ENCODE measurements at regions not wholly inside any gene's neighbourhood (a gene's known extent, or its start where the extent isn't known, plus 50 kb on each side); places are given as distances from the start of the nearest gene placed in this dataset.
A peak's percentile ranks its signal among the peaks of the same experiment; 100 is the strongest.

DNA sequence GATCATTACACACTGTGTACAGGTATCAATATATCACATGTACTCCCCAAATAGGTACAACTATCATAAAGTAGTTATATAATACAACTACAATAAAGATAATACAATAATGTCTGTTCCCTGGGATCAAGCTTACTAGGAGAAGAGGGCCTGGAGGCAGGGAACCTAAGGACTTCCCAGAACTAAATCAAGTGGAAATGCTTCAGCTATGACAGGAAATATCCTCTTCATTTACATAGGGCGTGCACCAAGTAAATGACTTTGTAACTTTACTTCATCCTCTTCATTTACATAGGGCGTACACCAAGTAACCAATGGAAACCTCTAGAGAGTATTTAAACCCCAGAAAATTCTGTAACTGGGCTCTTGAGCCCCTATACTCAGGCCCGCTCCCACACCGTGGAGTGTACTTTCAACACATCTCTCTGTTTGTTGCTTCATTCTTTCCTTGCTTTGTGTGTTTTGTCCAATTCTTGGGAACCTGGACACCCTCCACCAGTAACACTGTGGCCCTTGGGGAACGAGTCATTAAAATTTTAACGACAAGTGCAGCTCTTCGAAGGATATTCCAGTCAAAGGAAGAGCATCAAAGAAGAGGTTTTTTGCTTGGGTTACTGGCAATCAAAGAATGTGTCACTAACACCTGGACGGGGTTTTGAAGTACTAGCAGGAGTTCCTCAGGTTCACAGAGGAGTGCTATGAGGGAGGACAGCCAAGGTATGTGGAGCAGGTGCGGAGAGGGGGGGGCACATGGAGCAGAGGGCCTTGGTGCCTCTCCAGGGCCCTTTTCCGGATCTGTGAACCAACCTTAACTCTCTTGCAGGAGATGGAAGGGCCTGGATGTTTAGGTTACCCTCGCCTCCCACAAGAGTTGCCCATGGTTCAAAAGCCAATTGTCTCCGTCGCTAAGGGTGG, 106.6 kb upstream of the DAP start:
- Mint-ChIP-seq H3K27me3 (ENCODE audit: low read depth) (peaks cover 7% of the 10 kb centered on the region), H3K4me3 (ENCODE audit: unreplicated experiment) (no peak overlapping the region), H3K4me1 (ENCODE audit: low read depth) (no peaks in the 10 kb centered on the region), H3K9me3 (ENCODE audit: low read depth) (no peaks in the 10 kb centered on the region), H3K36me3 (ENCODE audit: low read depth) (peaks cover 1% of the 10 kb centered on the region), H3K27ac (ENCODE audit: unreplicated experiment) (no peak overlapping the region)
- no peak for DNase-seq (ENCODE audit: low spot score)
- TF ChIP-seq, protein P1, sequence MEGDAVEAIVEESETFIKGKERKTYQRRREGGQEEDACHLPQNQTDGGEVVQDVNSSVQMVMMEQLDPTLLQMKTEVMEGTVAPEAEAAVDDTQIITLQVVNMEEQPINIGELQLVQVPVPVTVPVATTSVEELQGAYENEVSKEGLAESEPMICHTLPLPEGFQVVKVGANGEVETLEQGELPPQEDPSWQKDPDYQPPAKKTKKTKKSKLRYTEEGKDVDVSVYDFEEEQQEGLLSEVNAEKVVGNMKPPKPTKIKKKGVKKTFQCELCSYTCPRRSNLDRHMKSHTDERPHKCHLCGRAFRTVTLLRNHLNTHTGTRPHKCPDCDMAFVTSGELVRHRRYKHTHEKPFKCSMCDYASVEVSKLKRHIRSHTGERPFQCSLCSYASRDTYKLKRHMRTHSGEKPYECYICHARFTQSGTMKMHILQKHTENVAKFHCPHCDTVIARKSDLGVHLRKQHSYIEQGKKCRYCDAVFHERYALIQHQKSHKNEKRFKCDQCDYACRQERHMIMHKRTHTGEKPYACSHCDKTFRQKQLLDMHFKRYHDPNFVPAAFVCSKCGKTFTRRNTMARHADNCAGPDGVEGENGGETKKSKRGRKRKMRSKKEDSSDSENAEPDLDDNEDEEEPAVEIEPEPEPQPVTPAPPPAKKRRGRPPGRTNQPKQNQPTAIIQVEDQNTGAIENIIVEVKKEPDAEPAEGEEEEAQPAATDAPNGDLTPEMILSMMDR (IDR thresholded peaks at IDR 0.05), result no peak

DNA sequence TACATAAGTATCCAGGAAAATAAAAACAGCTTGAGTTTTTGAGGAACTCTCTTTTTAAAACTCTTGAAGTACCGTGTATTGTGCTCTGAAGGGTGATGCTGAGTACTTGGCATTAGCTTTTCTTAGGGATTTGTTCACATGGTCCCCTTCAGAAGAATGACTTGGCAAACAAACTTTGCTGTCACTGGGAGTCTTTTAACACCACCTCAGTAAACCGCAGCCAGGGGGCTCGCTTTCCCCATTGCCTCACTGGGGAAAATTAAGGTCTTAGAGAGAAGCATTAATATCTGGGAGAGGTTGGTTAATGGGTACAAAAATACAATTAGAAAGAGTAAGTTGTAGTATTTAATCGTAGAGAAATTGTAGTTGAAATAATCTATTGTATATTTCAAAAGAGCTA, 105.9 kb upstream of the DAP start:
- Mint-ChIP-seq H3K27me3 (ENCODE audit: low read depth) (peaks cover 7% of the 10 kb centered on the region), H3K9me3 (ENCODE audit: low read depth) (no peaks in the 10 kb centered on the region), H3K4me3 (ENCODE audit: unreplicated experiment) (no peak overlapping the region), H3K36me3 (ENCODE audit: low read depth) (peaks cover 1% of the 10 kb centered on the region), H3K27ac (ENCODE audit: unreplicated experiment) (no peak overlapping the region), H3K4me1 (ENCODE audit: low read depth) (no peaks in the 10 kb centered on the region)
- TF ChIP-seq, protein P1 (IDR thresholded peaks at IDR 0.05), result no peak
- DNase-seq (ENCODE audit: low spot score), result no peak

DNA sequence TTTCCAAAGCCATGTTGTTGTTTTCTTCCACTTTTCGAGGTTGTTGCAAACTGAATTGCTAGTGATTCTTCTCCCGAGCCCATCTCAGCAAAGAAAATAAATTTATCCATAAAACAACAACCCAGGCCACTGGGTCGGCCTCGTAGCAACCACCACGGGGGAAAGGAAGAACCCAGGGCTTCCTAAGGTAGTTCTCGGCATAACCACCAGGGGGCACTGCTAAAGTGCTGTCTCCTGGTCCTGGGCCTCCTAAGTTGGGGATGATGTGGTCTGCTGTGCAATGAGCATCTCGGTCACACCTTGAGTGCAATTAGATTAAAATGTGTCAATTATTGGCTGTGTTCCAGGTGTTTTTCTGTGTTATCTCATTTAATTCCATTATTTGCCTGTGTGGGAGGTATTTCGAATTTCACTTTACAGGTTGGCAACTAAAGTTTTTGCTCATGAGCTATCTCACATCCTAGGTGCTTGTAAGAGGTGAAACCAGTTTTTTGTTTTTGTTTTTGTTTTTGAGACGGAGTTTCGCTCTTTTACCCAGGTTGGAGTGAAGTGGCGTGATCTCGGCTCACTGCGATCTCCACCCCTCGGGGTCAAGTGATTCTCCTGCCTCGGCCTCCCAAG, 102.8 kb upstream of the DAP start:
- Mint-ChIP-seq H3K4me3 (ENCODE audit: unreplicated experiment) (no peak overlapping the region), H3K27me3 (ENCODE audit: low read depth) (peaks cover 2% of the 10 kb centered on the region), H3K36me3 (ENCODE audit: low read depth) (peaks cover 1% of the 10 kb centered on the region), H3K4me1 (ENCODE audit: low read depth) (no peaks in the 10 kb centered on the region), H3K9me3 (ENCODE audit: low read depth) (peaks cover 7% of the 10 kb centered on the region), H3K27ac (ENCODE audit: unreplicated experiment) (no peak overlapping the region)
- DNase-seq (ENCODE audit: low spot score), result no peak
- TF ChIP-seq, protein P1 (IDR thresholded peaks at IDR 0.05), result peak; percentile 90

DNA sequence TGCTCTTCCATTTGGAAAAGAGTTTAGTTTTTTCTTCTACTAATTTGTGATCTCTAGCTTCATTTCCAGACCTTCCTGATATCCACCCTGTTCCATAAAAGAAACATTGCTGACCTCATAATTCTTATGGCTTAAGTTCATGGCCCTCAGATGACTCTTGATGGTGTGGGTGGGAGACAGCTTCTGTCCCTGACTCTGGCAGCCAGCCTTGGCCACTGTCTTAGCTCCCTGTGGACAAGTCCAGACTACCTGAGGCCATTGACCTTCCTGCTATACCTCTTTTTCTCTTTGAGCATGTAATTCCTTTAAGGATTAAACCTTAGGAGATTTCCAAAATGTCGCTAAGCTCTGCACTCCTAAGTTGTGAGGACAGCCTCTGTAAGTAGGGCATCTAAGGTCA, 101.1 kb upstream of the DAP start:
- H3K27me3 Mint-ChIP-seq (ENCODE audit: low read depth), result peaks cover 12% of the 10 kb centered on the region
- TF ChIP-seq, protein P1 (IDR thresholded peaks at IDR 0.05), result no peak
- peaks cover 3% of the 10 kb centered on the region for H3K4me1 Mint-ChIP-seq (ENCODE audit: low read depth)
- no peak for DNase-seq (ENCODE audit: low spot score)
- no peak overlapping the region for H3K27ac Mint-ChIP-seq (ENCODE audit: unreplicated experiment)
- H3K36me3 Mint-ChIP-seq (ENCODE audit: low read depth), result peaks cover 1% of the 10 kb centered on the region
- H3K9me3 Mint-ChIP-seq (ENCODE audit: low read depth), result peaks cover 7% of the 10 kb centered on the region
- no peak overlapping the region for H3K4me3 Mint-ChIP-seq (ENCODE audit: unreplicated experiment)

DNA sequence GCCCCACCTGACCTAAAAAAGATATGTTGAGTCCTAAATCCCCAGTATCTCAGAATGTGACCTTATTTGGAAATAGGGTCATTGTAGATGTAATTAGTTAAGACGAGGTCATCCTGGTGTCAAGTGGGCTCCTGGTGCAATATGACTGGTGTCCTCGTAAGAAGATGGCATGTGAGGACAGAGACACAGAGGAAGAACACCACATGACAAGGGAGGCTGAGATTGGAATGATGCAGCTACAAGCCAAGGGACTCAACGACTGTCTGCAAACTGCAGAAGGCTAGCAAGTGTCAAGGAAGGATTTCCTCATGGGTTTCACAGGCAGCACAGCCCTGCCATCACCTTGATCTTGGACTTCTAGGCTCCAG, 100.4 kb upstream of the DAP start:
- no peak for DNase-seq (ENCODE audit: low spot score)
- Mint-ChIP-seq H3K27ac (ENCODE audit: unreplicated experiment) (no peak overlapping the region), H3K27me3 (ENCODE audit: low read depth) (peaks cover 12% of the 10 kb centered on the region), H3K4me3 (ENCODE audit: unreplicated experiment) (no peak overlapping the region), H3K36me3 (ENCODE audit: low read depth) (peaks cover 1% of the 10 kb centered on the region), H3K4me1 (ENCODE audit: low read depth) (peaks cover 9% of the 10 kb centered on the region), H3K9me3 (ENCODE audit: low read depth) (peaks cover 7% of the 10 kb centered on the region)
- TF ChIP-seq, protein P1 (IDR thresholded peaks at IDR 0.05), result no peak

Data from chondrocyte (in vitro differentiated cells).